NB4 (cell line): ENCODE measurements at regions not wholly inside any gene's neighbourhood (a gene's known extent, or its start where the extent isn't known, plus 50 kb on each side); places are given as distances from the start of the nearest gene placed in this dataset.

ENCODE experiments used
- MAX ChIP-seq: IDR thresholded peaks from 2 replicates; pipeline ENCODE4 v1.6.1; 2011; ENCODE audit warnings: low read depth, low read length
- MYC ChIP-seq: IDR thresholded peaks from 2 replicates; pipeline ENCODE4 v1.6.1; 2011; ENCODE audit warnings: low read depth, low read length
- POLR2A ChIP-seq: IDR thresholded peaks from 2 replicates; pipeline ENCODE4 v1.6.1; 2011; ENCODE audit warnings: mild to moderate bottlenecking; ENCODE audit not compliant: insufficient read length; ENCODE audit errors: extremely low read depth
- TF ChIP-seq, protein P1 (sequence below): IDR thresholded peaks from one replicate; pipeline ENCODE4 v1.5.1; 2012; ENCODE audit warnings: low read depth, low read length

DNA sequence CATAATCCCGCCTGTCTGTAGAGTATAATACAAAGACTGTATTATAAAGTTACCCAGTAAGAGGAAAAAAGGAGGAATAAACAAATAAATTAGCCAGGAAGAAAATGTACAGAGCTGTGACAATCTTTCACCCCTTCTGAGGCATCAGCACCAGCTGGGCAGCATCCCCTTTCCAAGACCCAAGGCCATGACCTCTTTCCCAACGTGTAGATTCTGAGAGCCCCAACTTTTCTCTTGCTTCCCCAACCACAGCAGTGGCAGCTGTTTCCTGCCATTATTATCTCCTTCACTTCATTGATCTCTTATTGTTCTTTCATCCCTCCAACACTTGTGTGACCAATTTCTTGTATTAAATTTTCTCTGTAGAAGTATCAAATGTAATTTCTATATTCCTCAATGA is 101.6 kb downstream of the BBS10 start:
- TF ChIP-seq, protein P1, sequence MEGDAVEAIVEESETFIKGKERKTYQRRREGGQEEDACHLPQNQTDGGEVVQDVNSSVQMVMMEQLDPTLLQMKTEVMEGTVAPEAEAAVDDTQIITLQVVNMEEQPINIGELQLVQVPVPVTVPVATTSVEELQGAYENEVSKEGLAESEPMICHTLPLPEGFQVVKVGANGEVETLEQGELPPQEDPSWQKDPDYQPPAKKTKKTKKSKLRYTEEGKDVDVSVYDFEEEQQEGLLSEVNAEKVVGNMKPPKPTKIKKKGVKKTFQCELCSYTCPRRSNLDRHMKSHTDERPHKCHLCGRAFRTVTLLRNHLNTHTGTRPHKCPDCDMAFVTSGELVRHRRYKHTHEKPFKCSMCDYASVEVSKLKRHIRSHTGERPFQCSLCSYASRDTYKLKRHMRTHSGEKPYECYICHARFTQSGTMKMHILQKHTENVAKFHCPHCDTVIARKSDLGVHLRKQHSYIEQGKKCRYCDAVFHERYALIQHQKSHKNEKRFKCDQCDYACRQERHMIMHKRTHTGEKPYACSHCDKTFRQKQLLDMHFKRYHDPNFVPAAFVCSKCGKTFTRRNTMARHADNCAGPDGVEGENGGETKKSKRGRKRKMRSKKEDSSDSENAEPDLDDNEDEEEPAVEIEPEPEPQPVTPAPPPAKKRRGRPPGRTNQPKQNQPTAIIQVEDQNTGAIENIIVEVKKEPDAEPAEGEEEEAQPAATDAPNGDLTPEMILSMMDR, result no peak
- TF ChIP-seq POLR2A (no peak), MAX (no peak), MYC (no peak)
